ENCODE measurements at regions not wholly inside any gene's neighbourhood (a gene's known extent, or its start where the extent isn't known, plus 50 kb on each side); places are given as distances from the start of the nearest gene placed in this dataset.

GRCh38 chr1:235045921-235046601, 82.6 kb downstream of the TOMM20 start:
- DNase-seq: no peak
- no peak overlapping the region for H3K27ac Mint-ChIP-seq
- no peak overlapping the region for H3K4me3 Mint-ChIP-seq
- no peak for TF ChIP-seq CTCF (IDR thresholded peaks at IDR 0.05)
- peaks cover 2% of the 10 kb centered on the region for H3K36me3 Mint-ChIP-seq (ENCODE audit: low read depth)
- no peaks in the 10 kb centered on the region for H3K27me3 Mint-ChIP-seq (ENCODE audit: low read depth, poor library complexity)
- H3K4me1 Mint-ChIP-seq: peaks cover 27% of the 10 kb centered on the region
- H3K9me3 Mint-ChIP-seq: peaks cover 6% of the 10 kb centered on the region

GRCh38 chr1:235045034-235045690, 83.5 kb downstream of the TOMM20 start:
- no peak for DNase-seq
- H3K27ac Mint-ChIP-seq: no peak overlapping the region
- H3K9me3 Mint-ChIP-seq: peaks cover 11% of the 10 kb centered on the region
- H3K4me3 Mint-ChIP-seq: no peak overlapping the region
- TF ChIP-seq CTCF (IDR thresholded peaks at IDR 0.05): no peak
- H3K36me3 Mint-ChIP-seq (ENCODE audit: low read depth): peaks cover 6% of the 10 kb centered on the region
- H3K27me3 Mint-ChIP-seq (ENCODE audit: low read depth, poor library complexity): no peaks in the 10 kb centered on the region
- peaks cover 23% of the 10 kb centered on the region for H3K4me1 Mint-ChIP-seq

GRCh38 chr1:235043234-235043633, 85.4 kb downstream of the TOMM20 start:
- no peak for TF ChIP-seq CTCF (IDR thresholded peaks at IDR 0.05)
- DNase-seq: no peak
- H3K9me3 Mint-ChIP-seq: peaks cover 28% of the 10 kb centered on the region
- no peaks in the 10 kb centered on the region for H3K27me3 Mint-ChIP-seq (ENCODE audit: low read depth, poor library complexity)
- H3K4me1 Mint-ChIP-seq: peaks cover 11% of the 10 kb centered on the region
- no peak overlapping the region for H3K27ac Mint-ChIP-seq
- no peak overlapping the region for H3K4me3 Mint-ChIP-seq
- peaks cover 19% of the 10 kb centered on the region for H3K36me3 Mint-ChIP-seq (ENCODE audit: low read depth)

GRCh38 chr1:235038701-235039100, 89.9 kb downstream of the TOMM20 start:
- TF ChIP-seq CTCF (IDR thresholded peaks at IDR 0.05): no peak
- H3K27me3 Mint-ChIP-seq (ENCODE audit: low read depth, poor library complexity): no peaks in the 10 kb centered on the region
- peaks cover 9% of the 10 kb centered on the region for H3K4me1 Mint-ChIP-seq
- no peak overlapping the region for H3K4me3 Mint-ChIP-seq
- H3K27ac Mint-ChIP-seq: no peak overlapping the region
- H3K9me3 Mint-ChIP-seq: peaks cover 52% of the 10 kb centered on the region
- no peak for DNase-seq
- peaks cover 32% of the 10 kb centered on the region for H3K36me3 Mint-ChIP-seq (ENCODE audit: low read depth)

GRCh38 chr1:235035928-235036327, 92.7 kb downstream of the TOMM20 start:
- Mint-ChIP-seq H3K36me3 (ENCODE audit: low read depth) (peaks cover 29% of the 10 kb centered on the region), H3K27ac (no peak overlapping the region), H3K4me3 (no peak overlapping the region), H3K4me1 (peaks cover 9% of the 10 kb centered on the region), H3K9me3 (peaks cover 63% of the 10 kb centered on the region), H3K27me3 (ENCODE audit: low read depth, poor library complexity) (no peaks in the 10 kb centered on the region)
- DNase-seq: no peak
- TF ChIP-seq CTCF (IDR thresholded peaks at IDR 0.05): no peak

All from nephron progenitor cell (in vitro differentiated cells).